Fibroblast of skin of back (primary cell): ENCODE measurements at regions not wholly inside any gene's neighbourhood (a gene's known extent, or its start where the extent isn't known, plus 50 kb on each side); places are given as distances from the start of the nearest gene placed in this dataset.

ENCODE experiments used
- DNase-seq: peaks from one replicate; pipeline ENCODE4 v3.0.0-alpha.2; 2013

DNA sequence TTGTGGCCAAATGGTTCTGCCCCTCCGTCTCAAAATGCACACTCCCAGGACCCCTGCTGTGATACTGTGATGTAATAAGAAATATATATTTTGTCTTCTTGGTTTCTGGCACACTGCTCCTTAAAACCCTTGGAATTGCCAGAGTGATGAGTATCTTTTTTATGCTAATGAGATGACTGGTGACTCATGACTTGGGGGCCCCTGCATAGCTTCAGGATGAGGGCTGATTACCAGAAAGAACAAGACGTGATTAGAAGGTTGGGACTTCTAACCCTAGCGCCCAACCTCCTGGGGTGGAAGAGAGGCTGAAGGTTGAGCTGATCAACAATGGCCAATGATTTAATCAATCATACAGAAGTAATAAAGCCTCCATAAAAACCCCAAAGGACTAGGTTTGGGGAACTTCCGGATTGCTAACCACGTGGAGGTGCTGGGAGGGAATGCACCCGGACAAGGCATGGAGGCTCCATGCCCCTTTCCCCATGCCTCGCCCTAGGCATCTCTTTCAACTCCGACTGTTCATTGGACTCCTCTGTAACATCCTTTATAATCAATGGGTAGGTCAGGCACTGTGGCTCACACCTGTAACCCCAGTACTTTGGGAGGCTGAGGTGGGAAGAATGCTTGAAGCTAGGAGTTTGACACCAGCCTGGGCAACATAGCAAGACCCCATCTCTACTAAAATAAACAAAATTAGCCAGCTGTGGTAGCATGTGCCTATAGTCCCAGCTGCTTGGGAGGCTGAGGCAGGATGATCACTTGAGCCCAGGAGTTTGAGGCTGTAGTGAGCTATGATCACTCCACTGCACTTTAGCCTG, 89.1 kb downstream of the HS1BP3 start:
- DNase-seq = peak; percentile 92

DNA sequence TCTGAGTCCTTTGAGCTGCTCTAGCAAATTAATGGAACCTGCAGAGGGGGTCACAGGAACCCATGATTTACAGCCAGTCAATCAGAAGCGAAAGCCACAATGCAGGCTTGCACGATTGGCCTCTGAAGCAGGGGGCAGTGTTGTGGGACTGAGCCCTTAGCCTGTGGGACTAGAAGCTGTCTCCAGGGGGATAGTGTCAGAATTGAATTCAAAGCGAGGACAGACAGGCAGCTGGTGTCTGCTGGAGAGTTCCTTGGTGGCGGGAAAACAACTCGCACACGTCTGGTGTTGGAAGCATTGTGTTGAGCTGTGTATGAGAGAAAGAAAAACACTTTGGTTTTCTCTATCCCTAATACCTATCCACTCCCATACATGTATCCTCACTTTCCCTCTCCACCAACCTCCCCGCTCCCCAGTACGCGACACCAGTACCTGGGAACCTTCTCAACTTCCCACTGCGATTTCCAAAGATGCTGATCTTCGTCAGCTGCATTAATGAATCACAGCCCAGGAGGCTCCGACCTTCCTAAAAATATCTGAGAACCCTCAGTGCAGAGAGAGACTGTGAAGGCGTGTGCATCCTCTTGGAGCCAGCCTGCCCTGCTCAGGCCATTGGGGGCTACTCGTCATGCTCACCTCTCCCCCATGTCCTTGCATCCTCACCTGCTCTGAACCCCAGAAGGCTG, 88.2 kb downstream of the HS1BP3 start:
- DNase-seq = peak; percentile 47

DNA sequence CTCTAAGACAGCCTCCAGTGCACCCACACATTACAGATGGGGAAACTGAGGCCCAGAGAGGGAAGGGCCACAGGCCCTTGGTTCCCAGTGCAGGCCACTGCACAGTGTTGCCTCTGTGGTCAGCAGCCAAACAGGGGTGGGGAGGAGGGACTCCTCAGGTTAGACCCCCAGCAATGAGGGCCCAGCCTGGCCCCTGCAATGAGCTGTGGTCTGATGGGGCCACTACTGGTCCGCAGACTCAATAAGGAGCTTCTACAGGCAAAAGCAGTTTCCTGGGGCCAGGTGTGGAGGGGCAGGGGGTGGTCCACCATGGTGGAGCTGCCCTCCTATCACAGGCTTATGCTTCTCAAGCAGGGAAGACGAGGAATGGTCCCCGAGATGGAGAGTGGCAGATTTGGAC, 87.6 kb downstream of the HS1BP3 start:
- DNase-seq = no peak

DNA sequence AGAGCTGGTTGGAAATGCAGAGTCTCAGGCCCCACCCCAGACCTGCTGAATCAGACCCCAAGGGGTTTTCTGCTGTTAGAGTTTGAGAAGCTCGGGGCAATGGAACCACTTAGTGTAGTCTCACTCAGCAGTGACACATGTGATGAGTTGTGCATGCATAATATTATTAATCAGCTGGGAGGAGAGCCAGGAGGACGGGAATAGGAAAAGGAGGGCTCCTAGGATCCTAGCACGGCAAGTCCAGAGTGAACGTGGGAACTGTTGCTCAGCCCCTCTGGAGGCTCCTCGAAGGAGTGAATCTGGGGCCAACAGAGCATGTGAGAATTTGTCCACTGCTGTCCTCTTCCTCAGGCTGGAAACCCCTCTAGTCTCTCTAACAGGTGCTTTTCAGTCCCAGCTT, 87.1 kb downstream of the HS1BP3 start:
- DNase-seq = peak; percentile 83

DNA sequence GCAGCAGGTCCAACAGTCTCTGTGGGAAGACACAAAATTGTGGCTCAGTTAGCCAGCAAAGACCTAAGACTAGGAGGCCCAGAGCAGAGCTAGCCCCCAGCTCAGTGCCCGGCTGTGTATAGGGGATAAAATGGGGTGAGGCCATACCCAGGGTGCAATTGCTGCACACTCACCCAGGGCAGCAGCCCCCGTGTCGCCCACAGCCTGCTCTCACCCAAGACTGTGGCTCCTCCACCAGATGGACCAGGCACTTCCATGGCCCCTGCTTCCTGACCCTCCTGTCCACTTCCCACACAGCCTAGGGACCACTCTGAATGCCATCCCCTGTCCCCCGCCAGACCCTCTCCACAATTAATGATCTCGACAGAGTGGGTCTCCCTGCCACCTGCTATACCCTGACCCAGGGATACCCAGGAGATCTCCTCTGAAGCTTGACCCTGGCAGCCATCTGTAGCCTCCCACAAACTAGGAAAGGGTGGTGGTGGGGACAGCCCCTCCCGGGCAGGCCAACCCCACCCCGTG, 85.7 kb downstream of the HS1BP3 start:
- no peak for DNase-seq

DNA sequence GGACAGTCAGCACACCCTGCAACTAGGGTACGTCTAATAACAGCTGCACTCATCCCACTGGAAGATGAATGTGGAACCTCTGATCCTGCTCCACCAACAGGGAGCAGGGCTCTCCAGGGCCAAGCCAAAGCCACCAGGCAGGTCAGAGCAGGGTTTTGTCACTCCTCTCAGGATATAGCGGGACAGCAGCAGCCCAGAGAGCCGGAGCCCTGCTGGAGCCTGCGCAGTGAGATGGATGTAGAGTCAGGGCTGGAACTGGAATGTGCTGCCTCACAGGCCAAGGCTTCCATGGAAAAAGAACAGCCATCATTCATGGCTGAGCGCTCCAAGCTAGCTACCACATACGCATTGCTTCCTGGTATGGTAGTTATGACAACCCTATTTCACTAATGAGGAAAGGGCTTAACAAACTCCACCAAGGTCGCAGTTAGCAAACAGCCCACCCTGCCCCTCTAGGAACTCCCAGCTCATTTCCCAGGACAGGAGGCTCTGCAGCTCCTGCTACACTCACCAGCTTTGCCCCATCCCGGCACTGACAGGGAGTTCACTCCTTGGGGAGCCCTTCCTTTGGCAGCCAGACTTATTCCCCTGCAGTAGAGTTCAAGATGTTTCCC, 85.2 kb downstream of the HS1BP3 start:
- no peak for DNase-seq

DNA sequence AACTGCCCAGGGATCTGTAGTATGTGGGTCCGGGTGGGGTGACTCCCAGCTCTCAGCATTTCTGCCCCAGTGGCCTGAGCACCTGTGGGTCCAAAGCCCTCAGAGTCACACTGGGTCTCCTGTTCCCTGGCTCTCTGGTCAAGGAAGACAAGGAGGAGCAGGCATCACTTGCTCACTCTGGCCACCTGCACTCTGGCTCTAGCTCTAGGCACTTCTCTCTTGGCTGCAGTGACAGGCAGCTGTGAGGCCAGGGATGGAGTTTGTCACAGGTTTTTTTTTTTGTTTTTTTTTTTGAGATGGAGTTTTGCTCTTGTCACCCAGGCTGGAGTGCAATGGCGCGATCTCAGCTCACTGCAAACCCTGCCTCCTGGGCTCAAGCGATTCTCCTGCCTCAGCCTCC, 84.6 kb downstream of the HS1BP3 start:
- DNase-seq = no peak

DNA sequence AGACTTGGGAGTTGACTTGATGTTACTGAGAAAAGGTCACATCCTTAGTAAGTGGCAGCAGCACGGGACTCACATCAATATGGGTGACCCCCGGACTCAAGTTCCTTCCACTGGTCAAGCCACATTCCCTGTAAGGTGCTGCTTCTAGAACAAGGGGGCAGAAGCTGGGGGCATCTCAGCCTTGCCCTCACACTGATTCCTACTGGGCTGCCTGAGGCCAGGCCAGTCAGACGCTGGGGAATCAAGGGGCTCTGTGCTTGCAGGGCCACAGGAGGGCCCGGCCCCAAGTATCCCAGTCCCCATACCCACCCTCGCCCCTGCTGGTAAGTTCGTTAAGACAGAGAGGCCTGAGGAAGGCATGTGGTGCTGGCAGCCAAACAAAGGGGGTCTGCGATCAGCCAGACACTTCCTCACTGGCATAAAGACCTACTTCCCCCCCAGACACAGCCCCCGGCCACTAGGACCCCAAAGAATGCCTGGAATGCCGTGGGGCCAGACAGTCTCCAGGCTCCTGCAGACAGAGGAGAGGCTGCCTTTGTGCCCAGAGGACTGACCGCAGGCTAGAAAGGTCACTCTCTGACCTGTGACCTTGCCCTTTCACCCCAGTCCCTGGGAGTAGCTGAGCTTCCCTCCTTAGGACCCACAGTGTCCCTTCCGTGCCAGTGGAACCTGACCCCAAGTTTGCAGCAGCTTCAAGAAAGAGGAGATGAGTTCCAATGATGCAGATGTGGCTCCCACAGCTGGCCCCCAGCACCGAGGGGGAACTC, 83.6 kb downstream of the HS1BP3 start:
- no peak for DNase-seq
